Neural cell (in vitro differentiated cells): ENCODE measurements at regions not wholly inside any gene's neighbourhood (a gene's known extent, or its start where the extent isn't known, plus 50 kb on each side); places are given as distances from the start of the nearest gene placed in this dataset.

Source experiments
- EP300 ChIP-seq: fragments of 450-650 bp; conservative IDR thresholded peaks from 2 replicates; pipeline ENCODE4 v1.6.1; 2014; ENCODE audit warnings: antibody characterized with exemption, mild to moderate bottlenecking, moderate library complexity; ENCODE audit not compliant: poor library complexity, severe bottlenecking
- EZH2 ChIP-seq: fragments of 200-600, 300-800 bp; shearing (Covaris generic), sonication (generic); IDR thresholded peaks from 2 replicates; pipeline ENCODE4 v1.6.1; 2014; ENCODE audit warnings: antibody characterized with exemption, low read length, borderline replicate concordance, mild to moderate bottlenecking; ENCODE audit not compliant: insufficient read depth, poor library complexity, severe bottlenecking
- POLR2AphosphoS5 ChIP-seq: IDR thresholded peaks from 2 replicates; pipeline ENCODE4 v1.6.1; 2012
- RAD21 ChIP-seq: fragments of 450-650 bp; conservative IDR thresholded peaks from 2 replicates; pipeline ENCODE4 v1.6.1; 2014; ENCODE audit warnings: antibody characterized with exemption, mild to moderate bottlenecking, moderate library complexity
- TAF1 ChIP-seq: IDR thresholded peaks from 2 replicates; pipeline ENCODE4 v1.6.1; 2012; ENCODE audit warnings: low read depth
- TF ChIP-seq, protein P1 (sequence below): fragments of 450-650 bp; IDR thresholded peaks from 2 replicates; pipeline ENCODE4 v1.5.1; 2014; ENCODE audit warnings: antibody characterized with exemption, mild to moderate bottlenecking, moderate library complexity; ENCODE audit not compliant: poor library complexity, severe bottlenecking
- TF ChIP-seq, protein P2 (sequence below): IDR thresholded peaks from 2 replicates; pipeline ENCODE4 v1.6.1; 2012; ENCODE audit warnings: borderline replicate concordance

DNA sequence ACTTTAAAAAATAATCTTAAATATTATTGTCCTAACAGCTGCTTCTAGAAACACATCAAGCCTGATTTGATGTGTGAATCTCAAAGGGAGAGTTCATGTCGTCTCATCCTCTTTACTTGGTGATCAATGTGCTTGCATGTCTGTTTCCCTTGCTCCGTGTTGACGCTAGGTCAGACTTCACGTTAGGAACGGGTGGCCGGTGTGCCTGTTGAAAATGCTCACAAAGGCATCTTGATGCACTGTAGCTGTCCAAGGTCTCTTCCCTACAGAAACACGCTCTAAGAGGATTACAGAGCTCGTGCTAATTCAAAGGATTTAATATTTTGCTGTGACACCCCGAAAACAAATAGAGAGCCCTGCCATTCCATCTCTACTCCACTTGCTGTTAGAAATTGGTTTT is 84.6 kb downstream of the ID4 start:
- TF ChIP-seq, protein P1, sequence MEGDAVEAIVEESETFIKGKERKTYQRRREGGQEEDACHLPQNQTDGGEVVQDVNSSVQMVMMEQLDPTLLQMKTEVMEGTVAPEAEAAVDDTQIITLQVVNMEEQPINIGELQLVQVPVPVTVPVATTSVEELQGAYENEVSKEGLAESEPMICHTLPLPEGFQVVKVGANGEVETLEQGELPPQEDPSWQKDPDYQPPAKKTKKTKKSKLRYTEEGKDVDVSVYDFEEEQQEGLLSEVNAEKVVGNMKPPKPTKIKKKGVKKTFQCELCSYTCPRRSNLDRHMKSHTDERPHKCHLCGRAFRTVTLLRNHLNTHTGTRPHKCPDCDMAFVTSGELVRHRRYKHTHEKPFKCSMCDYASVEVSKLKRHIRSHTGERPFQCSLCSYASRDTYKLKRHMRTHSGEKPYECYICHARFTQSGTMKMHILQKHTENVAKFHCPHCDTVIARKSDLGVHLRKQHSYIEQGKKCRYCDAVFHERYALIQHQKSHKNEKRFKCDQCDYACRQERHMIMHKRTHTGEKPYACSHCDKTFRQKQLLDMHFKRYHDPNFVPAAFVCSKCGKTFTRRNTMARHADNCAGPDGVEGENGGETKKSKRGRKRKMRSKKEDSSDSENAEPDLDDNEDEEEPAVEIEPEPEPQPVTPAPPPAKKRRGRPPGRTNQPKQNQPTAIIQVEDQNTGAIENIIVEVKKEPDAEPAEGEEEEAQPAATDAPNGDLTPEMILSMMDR, result no peak
- TF ChIP-seq POLR2AphosphoS5, result no peak
- TF ChIP-seq TAF1, result no peak
- TF ChIP-seq, protein P2, sequence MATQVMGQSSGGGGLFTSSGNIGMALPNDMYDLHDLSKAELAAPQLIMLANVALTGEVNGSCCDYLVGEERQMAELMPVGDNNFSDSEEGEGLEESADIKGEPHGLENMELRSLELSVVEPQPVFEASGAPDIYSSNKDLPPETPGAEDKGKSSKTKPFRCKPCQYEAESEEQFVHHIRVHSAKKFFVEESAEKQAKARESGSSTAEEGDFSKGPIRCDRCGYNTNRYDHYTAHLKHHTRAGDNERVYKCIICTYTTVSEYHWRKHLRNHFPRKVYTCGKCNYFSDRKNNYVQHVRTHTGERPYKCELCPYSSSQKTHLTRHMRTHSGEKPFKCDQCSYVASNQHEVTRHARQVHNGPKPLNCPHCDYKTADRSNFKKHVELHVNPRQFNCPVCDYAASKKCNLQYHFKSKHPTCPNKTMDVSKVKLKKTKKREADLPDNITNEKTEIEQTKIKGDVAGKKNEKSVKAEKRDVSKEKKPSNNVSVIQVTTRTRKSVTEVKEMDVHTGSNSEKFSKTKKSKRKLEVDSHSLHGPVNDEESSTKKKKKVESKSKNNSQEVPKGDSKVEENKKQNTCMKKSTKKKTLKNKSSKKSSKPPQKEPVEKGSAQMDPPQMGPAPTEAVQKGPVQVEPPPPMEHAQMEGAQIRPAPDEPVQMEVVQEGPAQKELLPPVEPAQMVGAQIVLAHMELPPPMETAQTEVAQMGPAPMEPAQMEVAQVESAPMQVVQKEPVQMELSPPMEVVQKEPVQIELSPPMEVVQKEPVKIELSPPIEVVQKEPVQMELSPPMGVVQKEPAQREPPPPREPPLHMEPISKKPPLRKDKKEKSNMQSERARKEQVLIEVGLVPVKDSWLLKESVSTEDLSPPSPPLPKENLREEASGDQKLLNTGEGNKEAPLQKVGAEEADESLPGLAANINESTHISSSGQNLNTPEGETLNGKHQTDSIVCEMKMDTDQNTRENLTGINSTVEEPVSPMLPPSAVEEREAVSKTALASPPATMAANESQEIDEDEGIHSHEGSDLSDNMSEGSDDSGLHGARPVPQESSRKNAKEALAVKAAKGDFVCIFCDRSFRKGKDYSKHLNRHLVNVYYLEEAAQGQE, result no peak
- no peak for TF ChIP-seq EP300
- TF ChIP-seq EZH2, result no peak
- TF ChIP-seq RAD21, result no peak
